ENCODE measurements at regions not wholly inside any gene's neighbourhood (a gene's known extent, or its start where the extent isn't known, plus 50 kb on each side); places are given as distances from the start of the nearest gene placed in this dataset.

GRCh38 chr18:51753365-51754057 is 556.0 kb upstream of the MEX3C start:
- Mint-ChIP-seq H3K9me3 (no peaks in the 10 kb centered on the region; a peak in 1 of 5 replicates), H3K27me3 (ENCODE audit: low read depth) (no peaks in the 10 kb centered on the region), H3K4me3 (no peak overlapping the region), H3K4me1 (peaks cover 7 to 17% of the 10 kb centered on the region in 2 experiments), H3K27ac (no peak overlapping the region), H3K36me3 (ENCODE audit: insufficient read depth in 1 of 3, low read depth in 3 of 3) (no peaks in the 10 kb centered on the region)
- Histone ChIP-seq H3T11ph (ENCODE audit: low read length) (no peak overlapping the region), H3K9me3 (ENCODE audit: control insufficient read depth, low read depth, low read length) (no peaks in the 10 kb centered on the region), H3K4me2 (ENCODE audit: insufficient read depth, insufficient read length, low read length) (no peak overlapping the region), H4K20me1 (ENCODE audit: control insufficient read depth, insufficient read depth, insufficient read length) (no peaks in the 10 kb centered on the region), H2BK5ac (ENCODE audit: insufficient read length, low read length) (no peak overlapping the region), H3K14ac (ENCODE audit: insufficient read depth, low read length) (no peak overlapping the region), H2BK15ac (ENCODE audit: low read depth, low read length) (no peak overlapping the region), H4K8ac (replicated peaks; ENCODE audit: insufficient read length, low read depth, low read length) (no peak overlapping the region), H3K56ac (ENCODE audit: insufficient read length, low read depth, low read length) (no peak overlapping the region), H3K18ac (ENCODE audit: insufficient read length, low read depth, low read length) (no peak overlapping the region), H2AFZ (ENCODE audit: low read length) (no peak overlapping the region), H3K4ac (ENCODE audit: low read depth, low read length) (no peak overlapping the region), H2BK20ac (ENCODE audit: low read depth, low read length, poor library complexity, severe bottlenecking) (no peak overlapping the region), H3K27ac (ENCODE audit: insufficient read length, low read depth, low read length) (no peak overlapping the region), H2BK120ac (ENCODE audit: low read depth, low read length, poor library complexity, severe bottlenecking) (no peak overlapping the region), H2AK5ac (ENCODE audit: insufficient read length, low read length) (no peak overlapping the region), H3K23me2 (ENCODE audit: insufficient read length, low read depth, low read length, poor library complexity, severe bottlenecking) (no peaks in the 10 kb centered on the region), H3K23ac (ENCODE audit: insufficient read length, low read depth, low read length) (no peak overlapping the region), H3K9ac (ENCODE audit: extremely low read depth, insufficient read length, low read length) (no peak overlapping the region), H4K5ac (ENCODE audit: insufficient read length, low read depth, low read length) (no peak overlapping the region), H3K27me3 (ENCODE audit: insufficient read depth, low read length) (no peaks in the 10 kb centered on the region), H3K79me1 (ENCODE audit: insufficient read depth, low read depth, low read length, poor library complexity, severe bottlenecking) (no peaks in the 10 kb centered on the region), H3K4me1 (ENCODE audit: insufficient read depth, low read length) (no peaks in the 10 kb centered on the region; the same call in 1 of the 2 replicates), H2BK12ac (ENCODE audit: insufficient read length, low read depth, low read length) (no peak overlapping the region), H4K91ac (ENCODE audit: insufficient read length, low read depth, low read length) (no peak overlapping the region), H3K79me2 (ENCODE audit: insufficient read depth, low read length) (no peaks in the 10 kb centered on the region)
- TF ChIP-seq, protein P1, sequence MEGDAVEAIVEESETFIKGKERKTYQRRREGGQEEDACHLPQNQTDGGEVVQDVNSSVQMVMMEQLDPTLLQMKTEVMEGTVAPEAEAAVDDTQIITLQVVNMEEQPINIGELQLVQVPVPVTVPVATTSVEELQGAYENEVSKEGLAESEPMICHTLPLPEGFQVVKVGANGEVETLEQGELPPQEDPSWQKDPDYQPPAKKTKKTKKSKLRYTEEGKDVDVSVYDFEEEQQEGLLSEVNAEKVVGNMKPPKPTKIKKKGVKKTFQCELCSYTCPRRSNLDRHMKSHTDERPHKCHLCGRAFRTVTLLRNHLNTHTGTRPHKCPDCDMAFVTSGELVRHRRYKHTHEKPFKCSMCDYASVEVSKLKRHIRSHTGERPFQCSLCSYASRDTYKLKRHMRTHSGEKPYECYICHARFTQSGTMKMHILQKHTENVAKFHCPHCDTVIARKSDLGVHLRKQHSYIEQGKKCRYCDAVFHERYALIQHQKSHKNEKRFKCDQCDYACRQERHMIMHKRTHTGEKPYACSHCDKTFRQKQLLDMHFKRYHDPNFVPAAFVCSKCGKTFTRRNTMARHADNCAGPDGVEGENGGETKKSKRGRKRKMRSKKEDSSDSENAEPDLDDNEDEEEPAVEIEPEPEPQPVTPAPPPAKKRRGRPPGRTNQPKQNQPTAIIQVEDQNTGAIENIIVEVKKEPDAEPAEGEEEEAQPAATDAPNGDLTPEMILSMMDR (conservative IDR thresholded peaks at IDR 0.05): no peak
- no peak for DNase-seq
- WGBS (ENCODE audit: extremely low coverage, insufficient read length, low lambda C conversion rate): no CpG with 5 or more reads among the region's 5 CpGs
